Gastrocnemius medialis (tissue), 4 donors: ENCODE measurements at regions not wholly inside any gene's neighbourhood (a gene's known extent, or its start where the extent isn't known, plus 50 kb on each side); places are given as distances from the start of the nearest gene placed in this dataset.

Experiments used
- ATAC-seq, 2 donors: fragments of 150-250 bp; one replicate each; pipeline ENCODE4 v1.9.1; 2016
- DNase-seq, 2 donors: peaks; one replicate each; pipeline ENCODE4 v3.0.0-alpha.2; 2019
- H3K27ac ChIP-seq, 4 donors: fragments of 200-600 bp; sonication (generic); 1 replicate in 1 of 4; 2 replicates in 3 of 4; pipeline ENCODE4 v1.5.1; 2016 to 2018; ENCODE audit warnings: mild to moderate bottlenecking in 2 of 4, moderate library complexity in 1 of 4
- H3K27me3 ChIP-seq, 3 donors: fragments of 200-600 bp; sonication (generic) in 2 of 3; 1 replicate in 1 of 3; 2 replicates in 2 of 3; pipeline versions ENCODE4 v1.5.1 to v1.6.0; 2016 to 2019; ENCODE audit warnings: mild to moderate bottlenecking in 1 of 3, moderate library complexity in 1 of 3
- H3K36me3 ChIP-seq, 2 donors: fragments of 200-600 bp; sonication (generic) in 1 of 2; one replicate each; pipeline ENCODE4 v1.5.1; 2017 to 2018
- H3K4me1 ChIP-seq, 2 donors: fragments of 200-600 bp; sonication (generic) in 1 of 2; one replicate each; pipeline ENCODE4 v1.5.1; 2016 to 2017; ENCODE audit warnings: mild to moderate bottlenecking in 2 of 2
- H3K4me3 ChIP-seq, 4 donors: fragments of 200-600 bp; sonication (generic) in 3 of 4; 1 replicate in 1 of 4; 2 replicates in 3 of 4; pipeline ENCODE4 v1.5.1; 2016 to 2019; ENCODE audit warnings: mild to moderate bottlenecking in 2 of 4
- H3K9me3 ChIP-seq, 3 donors: fragments of 200-600 bp; sonication (generic) in 2 of 3; 1 replicate in 1 of 3; 2 replicates in 2 of 3; pipeline ENCODE4 v1.5.1; 2016 to 2019
- CTCF ChIP-seq, 5 experiments: fragments of 450-650 bp in 3 of 5; fragments of 200-600 bp in 2 of 5; sonication (generic) in 2 of 5; IDR thresholded peaks in 4 of 5; conservative IDR thresholded peaks in 1 of 5; 1 replicate in 4 of 5; 2 replicates in 1 of 5; pipeline ENCODE4 v1.5.1; 2016 to 2019; ENCODE audit warnings: antibody characterized with exemption in 5 of 5, mild to moderate bottlenecking in 3 of 5, moderate library complexity in 3 of 5
- POLR2A ChIP-seq, 2 donors: fragments of 450-650 bp; IDR thresholded peaks; one replicate each; pipeline ENCODE4 v1.6.1; 2017; ENCODE audit warnings: antibody characterized with exemption in 2 of 2, mild to moderate bottlenecking in 2 of 2, moderate library complexity in 2 of 2
- in situ Hi-C, 4 donors: fragments of 200-750 bp; cut with MboI; loops; one replicate each; pipeline versions ENCODE4 v1.15.0 to v1.8.0; 2017; ENCODE audit warnings: low sequenced_read_pairs in 4 of 4
- intact Hi-C: fragments of 100-400 bp; cut with DNase I; formaldehyde crosslinking; loops from one replicate; pipeline ENCODE4 v1.15.1; 2023; ENCODE audit warnings: low total_unique reads

GRCh38 chr18:73733376-73733775 is 414.3 kb downstream of the FBXO15 start:
- DNase-seq (no peak), ATAC-seq (no peak)
- Histone ChIP-seq H3K4me1 (no peaks in the 10 kb centered on the region), H3K27me3 (no peaks in the 10 kb centered on the region), H3K9me3 (no peaks in the 10 kb centered on the region), H3K4me3 (no peak overlapping the region), H3K36me3 (no peaks in the 10 kb centered on the region), H3K27ac (no peak overlapping the region)
- in situ Hi-C loops (no loop called here), intact Hi-C loops (no loop called here)
- TF ChIP-seq CTCF (IDR thresholded peaks at IDR 0.05 in 4 of 5, conservative IDR thresholded peaks at IDR 0.05 in 1 of 5), result no peak
- no peak for TF ChIP-seq POLR2A (IDR thresholded peaks at IDR 0.05)

GRCh38 chr18:73728657-73729056 is 419.0 kb downstream of the FBXO15 start:
- DNase-seq, result no peak
- H3K27ac ChIP-seq, result no peak overlapping the region
- no peak overlapping the region for H3K4me3 ChIP-seq
- in situ Hi-C loops (no loop called here), intact Hi-C loops (no loop called here)
- H3K9me3 ChIP-seq, result no peaks in the 10 kb centered on the region
- ATAC-seq, result no peak
- H3K36me3 ChIP-seq, result no peaks in the 10 kb centered on the region
- H3K27me3 ChIP-seq, result no peaks in the 10 kb centered on the region
- no peaks in the 10 kb centered on the region for H3K4me1 ChIP-seq
- TF ChIP-seq POLR2A (IDR thresholded peaks at IDR 0.05) (no peak), CTCF (IDR thresholded peaks at IDR 0.05 in 4 of 5, conservative IDR thresholded peaks at IDR 0.05 in 1 of 5) (no peak)

GRCh38 chr18:73724958-73725357 is 422.7 kb downstream of the FBXO15 start:
- Histone ChIP-seq H3K4me1 (no peaks in the 10 kb centered on the region), H3K4me3 (no peak overlapping the region), H3K27ac (no peak overlapping the region), H3K9me3 (no peaks in the 10 kb centered on the region), H3K36me3 (no peaks in the 10 kb centered on the region), H3K27me3 (no peaks in the 10 kb centered on the region)
- TF ChIP-seq POLR2A (IDR thresholded peaks at IDR 0.05), result no peak
- TF ChIP-seq CTCF (IDR thresholded peaks at IDR 0.05 in 4 of 5, conservative IDR thresholded peaks at IDR 0.05 in 1 of 5), result no peak
- no peak for ATAC-seq
- intact Hi-C loops (no loop called here), in situ Hi-C loops (no loop called here)
- DNase-seq, result no peak

GRCh38 chr18:73719611-73720010 is 428.0 kb downstream of the FBXO15 start:
- in situ Hi-C loops, result no loop called here
- H3K9me3 ChIP-seq, result no peaks in the 10 kb centered on the region
- no peak for TF ChIP-seq CTCF (IDR thresholded peaks at IDR 0.05 in 4 of 5, conservative IDR thresholded peaks at IDR 0.05 in 1 of 5)
- no peak for TF ChIP-seq POLR2A (IDR thresholded peaks at IDR 0.05)

GRCh38 chr18:73717570-73717969 is 430.1 kb downstream of the FBXO15 start:
- Histone ChIP-seq H3K4me1 (no peaks in the 10 kb centered on the region), H3K9me3 (no peaks in the 10 kb centered on the region), H3K27me3 (no peaks in the 10 kb centered on the region), H3K36me3 (no peaks in the 10 kb centered on the region), H3K27ac (no peak overlapping the region), H3K4me3 (no peak overlapping the region)
- no peak for DNase-seq
- intact Hi-C loops, result no loop called here
- no peak for TF ChIP-seq POLR2A (IDR thresholded peaks at IDR 0.05)
- no peak for TF ChIP-seq CTCF (IDR thresholded peaks at IDR 0.05 in 4 of 5, conservative IDR thresholded peaks at IDR 0.05 in 1 of 5)
- ATAC-seq, result no peak
- in situ Hi-C loops, result no loop called here

More at GRCh38 chr18:73719611-73720010, 428.0 kb downstream of the FBXO15 start:
- no peaks in the 10 kb centered on the region for H3K27me3 ChIP-seq
- no peaks in the 10 kb centered on the region for H3K36me3 ChIP-seq
- DNase-seq (no peak), ATAC-seq (no peak)
- H3K4me3 ChIP-seq, result no peak overlapping the region
- H3K4me1 ChIP-seq, result no peaks in the 10 kb centered on the region
- intact Hi-C loops, result no loop called here
- H3K27ac ChIP-seq, result no peak overlapping the region
